HG02981 (cell line): ENCODE measurements at regions not wholly inside any gene's neighbourhood (a gene's known extent, or its start where the extent isn't known, plus 50 kb on each side); places are given as distances from the start of the nearest gene placed in this dataset.

ENCODE experiments used
- ATAC-seq: cut with Tn5 transposase; IDR thresholded peaks from one replicate; pipeline ENCODE4 v1.9.1; 2021; ENCODE audit warnings: mild to moderate bottlenecking, moderate library complexity; ENCODE audit not compliant: unreplicated experiment

DNA sequence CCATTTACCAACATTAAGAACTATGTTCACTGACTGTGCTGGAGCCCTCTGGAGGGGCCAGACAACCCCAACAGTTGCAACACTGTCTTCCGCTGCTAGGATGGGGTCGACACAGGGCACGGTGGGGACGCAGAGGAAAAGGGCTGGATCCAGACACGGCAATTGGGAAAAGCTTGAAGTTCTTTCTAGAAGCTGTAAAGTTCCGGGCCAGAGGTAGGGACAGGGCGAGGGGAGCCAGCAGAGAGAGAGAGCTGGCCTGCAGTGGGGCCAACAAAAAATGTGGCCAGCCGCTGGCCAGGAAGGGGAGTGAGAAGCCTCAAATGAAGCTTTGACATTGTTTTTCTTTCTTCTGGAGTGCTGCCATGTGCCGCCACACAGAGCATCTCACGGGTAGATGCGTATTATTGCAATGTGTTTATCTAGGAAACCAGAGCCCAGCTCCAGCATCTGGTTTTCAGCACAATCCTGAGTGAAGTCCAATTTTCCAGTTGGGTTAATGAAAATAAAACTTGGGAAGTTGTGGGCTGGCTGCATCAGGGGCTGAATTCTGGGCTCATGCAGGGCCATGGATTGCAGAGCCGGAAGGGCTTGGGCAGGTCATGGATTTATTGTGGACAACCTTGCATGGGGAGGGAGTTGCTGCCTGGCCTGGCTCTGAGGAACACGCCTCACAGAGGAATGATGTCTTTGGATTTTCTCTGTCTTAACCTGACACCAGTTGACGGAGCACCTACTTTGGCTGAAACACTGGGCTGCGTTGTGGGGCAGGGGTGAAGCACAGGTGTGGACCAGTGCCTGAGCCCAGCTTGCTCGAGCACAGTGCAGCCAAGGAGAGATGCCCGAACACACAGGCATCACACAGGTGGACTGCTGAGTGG, 67.6 kb upstream of the AMPD3 start:
- no peak for ATAC-seq

DNA sequence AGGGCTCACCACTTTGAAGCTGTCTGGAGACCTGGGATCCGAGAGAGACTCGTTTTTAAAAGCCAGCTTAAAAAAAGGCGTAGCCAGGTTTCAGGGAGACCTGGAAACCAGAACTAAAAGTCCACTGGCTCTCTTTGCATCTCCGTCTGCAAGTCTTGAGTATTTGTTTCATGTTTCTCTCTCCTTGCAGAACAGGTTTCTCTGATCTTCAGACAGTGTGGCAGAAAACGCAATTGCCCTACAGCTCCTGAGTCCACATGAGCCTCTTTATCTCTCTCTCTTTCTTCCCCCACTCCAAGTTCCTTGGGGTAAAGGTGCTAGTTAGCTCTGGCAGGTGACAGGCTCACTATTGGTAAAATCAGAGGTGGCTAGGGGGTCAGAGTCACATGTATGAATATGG, 67.0 kb upstream of the AMPD3 start:
- ATAC-seq, result no peak

DNA sequence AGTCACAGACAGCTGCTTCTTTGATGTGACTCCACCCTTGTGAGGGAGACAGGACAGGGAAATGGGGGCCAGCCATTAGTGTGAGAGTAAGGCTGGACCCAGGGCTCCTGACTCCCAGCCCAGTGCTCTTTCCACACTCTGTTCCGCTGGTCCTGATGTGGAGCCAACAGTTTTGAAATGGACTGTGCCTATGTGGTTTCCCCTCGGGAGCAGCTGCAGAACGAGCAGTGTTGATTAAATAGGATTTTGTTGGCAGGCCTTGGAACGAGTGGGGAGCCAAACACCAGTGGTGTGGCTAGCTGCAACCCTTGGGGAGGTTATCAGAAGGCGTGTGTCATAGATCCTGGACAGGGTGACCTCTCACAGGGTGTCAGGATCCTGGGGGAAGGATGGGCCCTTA, 66.5 kb upstream of the AMPD3 start:
- no peak for ATAC-seq

DNA sequence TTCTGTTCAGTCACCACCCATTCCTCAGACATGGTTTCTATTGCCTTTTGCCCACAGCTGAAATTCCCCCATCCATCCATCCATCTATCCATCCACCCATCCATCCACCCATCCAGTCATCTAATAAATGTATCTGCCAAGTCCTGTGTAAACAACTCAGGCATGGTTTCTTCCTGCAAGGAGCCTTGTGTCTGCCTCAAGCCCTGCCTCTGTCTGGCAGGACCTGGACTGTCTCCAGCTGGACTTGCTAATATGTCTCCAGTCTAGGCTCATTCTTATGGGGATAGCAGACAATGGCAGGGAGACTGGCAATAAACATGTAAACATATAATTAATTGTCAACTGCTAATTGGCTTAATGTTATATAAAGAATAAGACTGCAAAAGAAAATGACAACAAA, 64.7 kb upstream of the AMPD3 start:
- no peak for ATAC-seq

DNA sequence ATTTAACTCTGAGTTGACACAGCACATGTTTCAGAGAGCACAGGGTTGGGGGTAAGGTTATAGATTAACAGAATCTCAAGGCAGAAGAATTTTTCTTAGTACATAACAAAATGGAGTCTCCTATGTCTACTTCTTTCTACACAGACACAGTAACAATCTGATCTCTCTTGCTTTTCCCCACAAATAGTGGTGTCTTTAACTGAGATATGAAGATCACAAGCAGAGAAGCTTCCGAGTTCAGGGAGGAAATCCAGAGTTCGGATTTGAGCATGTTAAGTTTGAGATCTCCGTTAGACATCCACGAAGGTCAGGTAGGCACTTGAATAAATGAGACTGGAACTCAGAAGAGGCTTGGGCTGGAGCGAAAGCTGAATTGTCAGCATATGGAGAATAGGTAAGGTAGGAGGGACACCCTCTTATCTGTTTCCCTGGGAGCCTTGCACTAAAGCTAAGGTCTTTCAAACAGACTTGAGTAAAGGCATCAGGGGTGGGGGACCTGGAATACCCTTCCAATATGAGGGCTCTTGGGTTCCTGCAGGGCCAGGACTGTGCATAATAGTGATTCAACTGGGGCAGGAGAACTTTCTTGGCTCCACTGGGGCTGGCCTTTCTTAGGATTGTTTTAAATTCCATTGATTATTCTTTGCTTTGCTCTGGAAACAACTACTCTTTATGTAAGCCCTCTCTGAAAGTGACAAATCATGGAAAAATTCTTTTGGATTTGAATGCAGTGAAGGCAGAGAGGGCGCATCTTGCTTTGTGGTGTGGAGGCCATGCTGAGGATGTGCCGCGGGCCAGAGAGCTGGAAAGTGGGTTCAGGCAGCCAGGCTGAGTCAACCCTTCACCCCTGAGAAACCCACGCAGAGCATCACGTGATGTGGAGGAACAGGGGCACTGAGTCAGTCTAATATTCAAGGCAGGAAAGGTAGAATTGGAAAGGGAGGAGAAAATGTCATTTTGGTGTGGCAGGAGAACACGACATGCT, 62.7 kb upstream of the AMPD3 start:
- no peak for ATAC-seq

DNA sequence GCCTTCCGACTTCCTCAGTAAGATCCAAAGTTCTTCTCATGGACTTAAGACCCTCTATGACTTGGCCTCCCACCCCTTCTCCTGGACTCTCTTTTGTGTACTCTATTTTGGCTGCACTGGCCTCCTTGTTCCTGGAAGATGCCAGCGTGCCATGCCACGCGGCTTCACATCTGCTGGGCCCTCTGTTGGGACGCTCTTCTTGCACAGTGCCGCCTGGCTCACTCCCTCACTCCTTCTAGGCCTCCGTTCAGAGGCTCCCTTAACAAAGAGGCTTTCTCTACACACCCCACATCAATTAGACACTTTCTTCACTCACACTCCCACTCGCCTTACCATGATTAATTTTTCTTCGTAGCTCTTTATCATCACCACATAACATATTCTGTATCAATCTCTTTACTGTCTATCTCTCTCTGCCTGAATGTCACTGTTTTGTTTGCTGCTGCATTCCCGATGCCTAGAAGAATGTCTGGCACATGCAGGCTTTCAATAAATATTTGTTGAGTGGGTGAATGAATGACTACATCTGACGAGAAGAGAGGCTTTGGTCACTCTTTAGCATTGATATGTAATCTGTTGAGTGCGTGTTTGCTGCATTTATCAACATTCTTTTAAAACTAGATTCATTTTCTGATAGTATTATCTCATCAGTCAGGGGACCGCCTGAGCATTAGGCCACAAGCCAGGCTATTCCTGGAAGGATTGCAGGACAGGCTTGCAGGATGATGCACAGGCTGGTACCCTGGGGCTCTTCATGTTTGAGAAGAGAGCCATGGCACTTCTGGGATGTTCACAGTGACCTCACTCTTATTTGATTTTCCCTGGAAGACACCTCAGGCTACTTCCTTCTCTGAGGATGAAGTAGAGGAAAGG, 60.6 kb upstream of the AMPD3 start:
- no peak for ATAC-seq

DNA sequence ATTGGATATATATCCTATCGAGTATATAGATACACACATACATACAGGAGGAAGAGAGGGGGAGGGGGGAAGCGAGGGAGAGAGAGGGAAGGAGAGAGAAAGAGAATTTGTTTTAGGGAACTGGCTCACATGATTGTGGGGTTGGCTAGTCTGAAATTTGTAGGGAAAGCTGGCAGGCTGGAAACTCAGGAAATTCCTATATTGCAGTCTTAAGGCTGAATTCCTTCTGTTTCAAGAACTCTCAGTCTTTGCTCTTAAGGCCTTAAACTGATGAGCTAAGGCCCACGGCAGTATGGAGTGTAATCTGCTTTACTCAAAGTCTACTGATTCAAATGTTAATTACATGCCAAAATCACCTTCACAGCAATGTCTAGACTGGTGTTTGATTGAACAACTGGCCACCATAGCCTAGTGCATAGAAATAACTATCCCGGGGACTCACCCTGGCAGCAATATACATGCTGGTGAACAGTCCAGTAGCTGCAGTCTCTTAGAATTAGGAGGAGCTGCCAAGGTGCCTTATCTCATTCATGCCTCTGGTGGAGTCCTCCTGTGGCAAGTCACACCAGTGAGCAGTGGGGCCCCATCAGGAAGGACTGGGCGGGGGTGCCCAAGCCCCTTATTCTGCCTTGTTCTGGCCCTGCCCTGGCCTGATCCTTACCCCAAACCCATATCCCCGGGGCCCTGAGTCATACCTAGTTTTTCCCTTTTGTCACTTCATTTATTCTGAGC, 59.7 kb upstream of the AMPD3 start:
- ATAC-seq, result no peak

DNA sequence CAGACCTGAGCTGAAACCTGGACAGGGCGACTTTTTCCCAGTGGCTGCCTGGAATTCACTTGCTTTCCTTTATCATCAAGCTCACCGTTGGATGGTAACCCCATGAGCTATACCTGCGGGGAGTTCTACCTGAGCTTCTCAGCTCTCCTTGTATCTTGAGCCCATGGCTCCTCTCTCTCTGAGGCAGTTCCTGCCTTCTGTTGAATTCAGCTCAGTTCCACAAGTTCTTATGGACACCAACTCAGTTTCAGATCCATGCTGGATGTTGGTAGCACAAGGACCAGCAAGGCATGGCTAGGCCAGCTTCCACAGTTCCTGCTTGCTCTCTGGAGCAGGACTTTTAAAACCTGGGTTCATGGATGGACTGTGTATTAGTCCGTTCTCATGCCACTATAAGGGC, 58.3 kb upstream of the AMPD3 start:
- no peak for ATAC-seq

DNA sequence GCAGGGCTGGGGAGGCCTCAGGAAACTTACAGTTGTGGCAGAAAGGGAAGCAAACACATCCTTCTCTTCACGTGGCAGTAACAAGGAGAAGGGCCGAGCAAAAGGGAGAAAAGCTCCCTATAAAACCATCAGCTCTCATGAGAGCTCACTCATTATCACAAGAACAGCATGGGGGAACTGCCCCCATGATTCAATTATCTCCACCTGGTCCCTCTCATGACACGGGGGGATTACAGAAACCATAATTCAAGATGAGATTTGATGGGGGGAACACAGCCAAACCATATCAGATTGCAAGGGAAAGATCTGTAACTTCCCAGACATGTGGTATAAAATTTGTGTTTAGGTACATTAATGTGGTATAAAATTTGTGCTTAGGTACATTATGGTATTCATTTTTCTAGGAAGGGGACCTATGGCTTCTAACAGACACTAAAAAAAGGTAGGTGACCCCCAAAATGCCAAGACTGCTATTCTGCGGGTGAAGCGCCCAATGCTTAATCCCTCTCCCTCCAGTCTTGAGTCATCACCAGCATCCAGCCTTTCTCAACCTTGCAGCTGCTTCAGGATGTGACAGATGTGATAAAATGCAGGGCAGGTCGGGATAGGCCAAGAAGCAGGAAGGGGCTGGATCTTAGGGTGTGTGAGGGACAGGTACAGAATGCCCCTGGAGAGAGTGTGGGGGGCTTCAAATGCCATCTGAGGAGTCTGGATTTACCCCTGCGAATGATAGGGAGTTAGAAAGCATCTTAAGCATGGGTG, 57.7 kb upstream of the AMPD3 start:
- no peak for ATAC-seq

DNA sequence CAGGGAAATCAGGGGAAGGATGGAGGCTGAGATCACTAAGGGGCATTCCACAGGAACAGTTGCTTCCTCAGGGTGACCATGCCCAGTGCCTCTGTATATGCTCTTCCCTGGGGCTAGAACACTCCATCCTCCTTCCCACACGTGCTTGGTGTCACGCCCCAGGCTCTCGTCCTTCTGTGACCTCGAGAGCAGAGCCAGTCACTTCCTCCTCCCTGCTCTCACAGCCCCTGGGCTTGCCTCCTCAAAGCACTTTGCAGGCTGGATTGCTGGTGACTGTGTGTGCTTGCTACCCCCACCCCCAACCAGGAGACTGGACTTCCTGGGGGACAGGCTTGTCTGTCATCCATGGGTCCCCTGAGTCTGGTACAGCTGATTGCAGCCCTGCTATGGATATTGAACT, 56.5 kb upstream of the AMPD3 start:
- ATAC-seq, result no peak

DNA sequence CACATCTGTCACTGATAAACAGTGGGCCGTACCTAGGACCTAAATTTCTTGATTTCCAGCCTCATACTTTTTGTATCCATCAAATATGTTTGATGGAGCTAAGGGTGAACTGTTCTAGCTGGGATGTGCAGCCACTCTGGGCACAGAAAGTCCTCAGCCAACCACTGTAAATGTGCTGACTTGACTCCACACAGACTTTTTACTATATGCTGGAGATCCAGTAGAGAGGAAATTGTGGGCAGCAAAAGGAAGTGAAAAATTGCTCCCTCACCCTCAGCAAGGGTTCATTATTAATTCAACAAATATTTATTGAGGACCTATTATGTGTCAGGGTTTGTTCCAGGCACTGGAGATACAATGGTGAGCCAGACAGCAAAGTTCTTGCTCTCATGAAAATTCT, 54.2 kb upstream of the AMPD3 start:
- ATAC-seq, result no peak

DNA sequence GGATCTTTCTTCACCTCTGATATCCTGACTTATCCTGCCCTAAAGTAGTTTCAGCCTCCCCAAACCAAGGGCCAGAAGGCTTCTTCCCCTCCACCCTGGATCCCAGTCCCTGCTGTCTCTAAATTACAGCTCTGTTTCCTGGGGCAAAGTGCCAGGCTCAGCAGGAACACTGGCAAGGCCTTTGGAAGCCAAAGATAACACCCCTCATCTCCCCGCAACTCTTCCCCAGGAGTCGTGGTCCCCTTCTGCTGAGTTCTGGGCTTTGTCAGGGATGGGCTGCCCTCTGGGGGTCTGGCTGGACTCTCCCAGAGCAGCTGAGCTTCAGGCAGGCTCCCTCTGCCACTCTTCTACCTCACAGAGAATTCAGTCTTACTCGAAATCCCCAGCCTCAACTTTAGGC, 53.8 kb upstream of the AMPD3 start:
- no peak for ATAC-seq

DNA sequence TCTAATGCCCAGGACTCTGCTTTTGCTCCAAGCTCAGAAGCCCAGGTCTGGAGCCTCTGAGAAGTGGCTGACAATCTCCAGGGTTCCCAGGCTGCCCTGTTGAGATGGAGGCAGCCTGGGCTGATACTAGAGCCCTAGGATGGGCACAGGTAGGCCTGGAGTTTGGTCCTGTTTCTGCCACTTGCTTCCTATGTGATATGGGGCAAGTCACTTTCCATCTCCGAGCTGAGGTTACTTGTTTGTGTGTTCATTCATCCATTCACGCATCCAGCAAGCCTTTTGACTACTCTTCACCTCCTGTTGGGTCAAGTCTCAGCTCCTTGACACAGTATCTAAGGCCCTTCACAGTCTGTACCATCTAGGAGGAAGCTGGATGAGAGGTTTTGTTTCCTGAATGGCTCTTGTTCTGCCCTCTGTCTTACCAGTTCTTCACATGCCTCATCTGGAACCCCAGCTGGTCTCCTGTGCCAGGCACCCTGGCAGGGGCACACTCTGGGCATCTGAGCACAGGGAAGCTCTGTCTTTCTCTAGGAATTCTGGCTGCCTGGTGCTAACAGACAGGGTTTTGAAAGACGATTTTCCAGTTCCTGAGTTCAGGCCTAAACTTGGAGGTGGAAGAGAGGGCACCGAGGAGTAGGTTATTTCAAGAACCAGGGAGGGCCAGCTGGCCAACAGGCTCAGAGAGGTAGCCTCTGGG, 53.2 kb upstream of the AMPD3 start:
- ATAC-seq, result no peak
